Vagina (tissue), 2 donors: ENCODE measurements at regions not wholly inside any gene's neighbourhood (a gene's known extent, or its start where the extent isn't known, plus 50 kb on each side); places are given as distances from the start of the nearest gene placed in this dataset.

Source experiments
- CTCF ChIP-seq, 3 experiments: fragments of 450-650 bp in 2 of 3; fragments of 200-600 bp in 1 of 3; sonication (generic) in 1 of 3; IDR thresholded peaks; one replicate each; pipeline ENCODE4 v1.5.1; 2017 to 2019; ENCODE audit warnings: antibody characterized with exemption in 3 of 3, mild to moderate bottlenecking in 2 of 3, moderate library complexity in 2 of 3
- POLR2A ChIP-seq, 2 donors: fragments of 450-650 bp; IDR thresholded peaks; one replicate each; pipeline ENCODE4 v1.6.1; 2017; ENCODE audit warnings: antibody characterized with exemption in 2 of 2, mild to moderate bottlenecking in 2 of 2, moderate library complexity in 2 of 2
- POLR2AphosphoS5 ChIP-seq, 2 donors: sonication (generic); formaldehyde crosslinking; IDR thresholded peaks; one replicate each; pipeline ENCODE4 v1.9.0; 2017; ENCODE audit warnings: antibody characterized with exemption in 2 of 2, mild to moderate bottlenecking in 2 of 2, low read depth in 1 of 2; ENCODE audit not compliant: insufficient read depth in 1 of 2

GRCh38 chr10:43972976-43973647 lies 324.4 kb upstream of the ZNF32 start:
- TF ChIP-seq CTCF (IDR thresholded peaks at IDR 0.05) (no peak), POLR2A (IDR thresholded peaks at IDR 0.05) (no peak), POLR2AphosphoS5 (IDR thresholded peaks at IDR 0.05; ENCODE audit: insufficient read depth in 1 of 2, low read depth in 1 of 2) (no peak)
